GM13977 (cell line): ENCODE measurements at regions not wholly inside any gene's neighbourhood (a gene's known extent, or its start where the extent isn't known, plus 50 kb on each side); places are given as distances from the start of the nearest gene placed in this dataset.

Experiments used
- DNase-seq: peaks from one replicate; pipeline ENCODE4 v3.0.0; 2012; ENCODE audit warnings: low spot score
- CTCF ChIP-seq: IDR thresholded peaks from 2 replicates; pipeline ENCODE4 v1.5.1; 2012; ENCODE audit warnings: mild to moderate bottlenecking, control low read depth; ENCODE audit not compliant: insufficient read depth; ENCODE audit errors: extremely low read depth, missing control alignments
- in situ Hi-C: fragments of 300-500 bp; cut with MboI; formaldehyde crosslinking; loops from one replicate; pipeline ENCODE4 v1.12.0; 2022; ENCODE audit warnings: low sequenced_read_pairs, low pct_unique_long_range_greater_than_20kb, mixed read lengths, inconsistent platforms; ENCODE audit not compliant: unreplicated experiment

- DNase-seq, result no peak
- TF ChIP-seq CTCF, result no peak
- in situ Hi-C loops, result no loop called here
These were observed 100.9 kb upstream of the ATP6AP2 start for GRCh38 chrX:40479777-40480318.

GRCh38 chrX:40478474-40479065 is 102.2 kb upstream of the ATP6AP2 start:
- in situ Hi-C loops, result no loop called here
- TF ChIP-seq CTCF, result no peak
- no peak for DNase-seq

GRCh38 chrX:40476958-40477357 is 103.8 kb upstream of the ATP6AP2 start:
- TF ChIP-seq CTCF, result no peak
- in situ Hi-C loops, result no loop called here
- no peak for DNase-seq

GRCh38 chrX:40474645-40475044 is 106.1 kb upstream of the ATP6AP2 start:
- in situ Hi-C loops, result no loop called here
- DNase-seq, result no peak
- TF ChIP-seq CTCF, result no peak

GRCh38 chrX:40474205-40474626 is 106.6 kb upstream of the ATP6AP2 start:
- in situ Hi-C loops, result no loop called here
- TF ChIP-seq CTCF, result no peak
- no peak for DNase-seq

GRCh38 chrX:40473460-40474204 is 107.1 kb upstream of the ATP6AP2 start:
- no peak for TF ChIP-seq CTCF
- DNase-seq, result no peak
- in situ Hi-C loops, result no loop called here
